ENCODE measurements at regions not wholly inside any gene's neighbourhood (a gene's known extent, or its start where the extent isn't known, plus 50 kb on each side); places are given as distances from the start of the nearest gene placed in this dataset.

- no peak overlapping the region for H3K9ac ChIP-seq (ENCODE audit: low read depth, low read length)
- no peak for DNase-seq
- WGBS, 2 experiments (ENCODE audit: extremely low coverage in 2 of 2, insufficient read length in 1 of 2): no CpG with 5 or more reads among the region's 4 CpGs
- ATAC-seq (ENCODE audit: low read depth): no peak
- CTCF ChIA-PET: interaction anchor here (0.9 kb wide), 1 partner anchor 137 kb away, joined by 3 read pairs; no protein-coding TSS in a partner anchor
- H4K20me1 ChIP-seq (ENCODE audit: insufficient read depth, low read length): no peaks in the 10 kb centered on the region
- no peak overlapping the region for H2BK120ac ChIP-seq (ENCODE audit: low read depth, low read length)
- POLR2A ChIA-PET (ENCODE audit: unreplicated experiment): no interaction called here
- H3K9me1 ChIP-seq (ENCODE audit: insufficient read depth, low read length): no peaks in the 10 kb centered on the region
- intact Hi-C loops (cut with micrococcal nuclease): no loop called here
- no peak overlapping the region for H3K56ac ChIP-seq (ENCODE audit: extremely low read depth, insufficient read depth, low read length)
- H2AK9ac ChIP-seq (replicated peaks; ENCODE audit: low read depth, low read length, poor library complexity): no peak overlapping the region
- H2BK5ac ChIP-seq (ENCODE audit: low read depth, low read length, poor library complexity, severe bottlenecking): no peak overlapping the region
- H3K27me3 ChIP-seq (ENCODE audit: control insufficient read depth, insufficient read depth, low read length): no peaks in the 10 kb centered on the region
- no peaks in the 10 kb centered on the region for H3K9me3 ChIP-seq (ENCODE audit: control insufficient read depth, insufficient read depth, low read length)
- H4K8ac ChIP-seq (ENCODE audit: low read depth in 2 of 2, low read length in 2 of 2): no peak overlapping the region
- no peak overlapping the region for H3K18ac ChIP-seq (ENCODE audit: low read depth, low read length)
- TF ChIP-seq CTCF (conservative IDR thresholded peaks at IDR 0.05; ENCODE audit: low read depth, low read length) (0 out of 2 replicates have a peak, but pooled peaks have one; percentile 21), RAD21 (IDR thresholded peaks at IDR 0.05; ENCODE audit: low read length) (peak; percentile 20; the same call in 1 of the 2 replicates), ELK1 (IDR thresholded peaks at IDR 0.05; ENCODE audit: borderline replicate concordance, low read depth, low read length) (no peak), RFX5 (IDR thresholded peaks at IDR 0.05; ENCODE audit: low read depth, low read length) (no peak)
- no peak overlapping the region for H2AFZ ChIP-seq (replicated peaks; ENCODE audit: low read length, poor library complexity)
- H4K5ac ChIP-seq (ENCODE audit: low read depth, low read length): no peak overlapping the region
- H3K36me3 ChIP-seq (ENCODE audit: control insufficient read depth, insufficient read depth, low read length): no peaks in the 10 kb centered on the region
- no peak overlapping the region for H2BK20ac ChIP-seq (ENCODE audit: low read depth, low read length)
- no peaks in the 10 kb centered on the region for H3K4me1 ChIP-seq (ENCODE audit: control insufficient read depth, insufficient read depth, low read length)
- no peak overlapping the region for H2AK5ac ChIP-seq (ENCODE audit: low read depth, low read length)
- no peak overlapping the region for H3K27ac ChIP-seq (ENCODE audit: insufficient read depth, low read length)
- H3K4ac ChIP-seq (ENCODE audit: low read depth, low read length): no peak overlapping the region
- H4K91ac ChIP-seq (ENCODE audit: insufficient read depth, low read depth, low read length): no peak overlapping the region
- no peak overlapping the region for H3K4me2 ChIP-seq (ENCODE audit: low read depth, low read length)
- BruUV-seq (replicated peaks): no TSS peak
- H3K23ac ChIP-seq (ENCODE audit: low read depth, low read length): no peak overlapping the region
- no peak overlapping the region for H3K14ac ChIP-seq (replicated peaks; ENCODE audit: low read depth, low read length)
- H3K79me1 ChIP-seq (ENCODE audit: low read depth in 1 of 2, low read length in 2 of 2): no peaks in the 10 kb centered on the region
- in situ Hi-C loops (cut with MboI; ENCODE audit: low sequenced_read_pairs): no loop called here
- H3K4me3 ChIP-seq (ENCODE audit: insufficient read depth, low read depth, low read length): no peak overlapping the region
- dilution Hi-C loops (cut with HindIII; ENCODE audit: low sequenced_read_pairs, unreplicated experiment): no loop called here
- no peak overlapping the region for H2BK15ac ChIP-seq (ENCODE audit: low read depth, low read length)
Observed at GRCh38 chr18:50507120-50507590, 52.7 kb upstream of the MAPK4 start.

All from IMR-90 (cell line).